HepG2 (cell line): ENCODE measurements at regions not wholly inside any gene's neighbourhood (a gene's known extent, or its start where the extent isn't known, plus 50 kb on each side); places are given as distances from the start of the nearest gene placed in this dataset.

Source experiments
- ASH2L ChIP-seq: fragments of 300-600, 200-600 bp; sonication (generic); IDR thresholded peaks from 2 replicates; pipeline ENCODE4 v1.7.0; 2017; ENCODE audit warnings: low read depth, mild to moderate bottlenecking, moderate library complexity, mixed read lengths, low read length; ENCODE audit not compliant: insufficient read length
- ATF3 ChIP-seq: sonication (generic); formaldehyde crosslinking; IDR thresholded peaks from 2 replicates; pipeline ENCODE4 v1.4.0; 2020; ENCODE audit warnings: missing genetic modification reagents
- FOXK1 ChIP-seq: sonication (generic); formaldehyde crosslinking; IDR thresholded peaks from 2 replicates; pipeline ENCODE4 v1.4.0; 2020; ENCODE audit warnings: low read depth, missing genetic modification reagents, borderline replicate concordance
- GATAD2A ChIP-seq: IDR thresholded peaks from 2 replicates; pipeline ENCODE4 v1.6.1; 2016
- HNRNPL ChIP-seq: fragments of 200-400 bp; formaldehyde crosslinking; IDR thresholded peaks from 2 replicates; pipeline ENCODE4 v1.6.1; 2017; ENCODE audit warnings: mild to moderate bottlenecking, low read depth, low read length
- ZNF318 ChIP-seq: sonication (generic); formaldehyde crosslinking; IDR thresholded peaks from 2 replicates; pipeline ENCODE4 v1.4.0; 2020; ENCODE audit warnings: mild to moderate bottlenecking, missing genetic modification reagents

- TF ChIP-seq ATF3 (CRISPR knock-in tag) (no peak), ZNF318 (CRISPR knock-in tag) (no peak), GATAD2A (CRISPR knock-in tag) (no peak), ASH2L (no peak), HNRNPL (no peak), FOXK1 (CRISPR knock-in tag) (no peak)
These were observed 458.3 kb upstream of the ADAMTS5 start for GRCh38 chr21:27425172-27425571.
